ENCODE measurements at regions not wholly inside any gene's neighbourhood (a gene's known extent, or its start where the extent isn't known, plus 50 kb on each side); places are given as distances from the start of the nearest gene placed in this dataset.
A peak's percentile ranks its signal among the peaks of the same experiment; 100 is the strongest.
"Not testable (repeated sequence)": the region's sequence is repeated elsewhere in the genome, so short reads cannot be mapped to it uniquely, and the experiment has no call there.

- not testable (repeated sequence) for H3K27ac Mint-ChIP-seq, ATAC-seq
Observed at GRCh38 chr18:60013148-60013547, 113.4 kb downstream of the PMAIP1 start.

GRCh38 chr18:60010984-60011383 is 111.2 kb downstream of the PMAIP1 start:
- no peak overlapping the region for H3K27ac Mint-ChIP-seq
- no peaks in the 10 kb centered on the region for H3K9me3 Mint-ChIP-seq
- no peak overlapping the region for H3K4me3 Mint-ChIP-seq
- H3K27me3 Mint-ChIP-seq: peaks cover 10% of the 10 kb centered on the region
- H3K4me1 Mint-ChIP-seq: no peaks in the 10 kb centered on the region
- H3K36me3 Mint-ChIP-seq (ENCODE audit: low read depth): no peaks in the 10 kb centered on the region
- DNase-seq (no peak), ATAC-seq (no peak)

More at GRCh38 chr18:60013148-60013547, 113.4 kb downstream of the PMAIP1 start:
- not testable (repeated sequence) for H3K36me3 Mint-ChIP-seq (ENCODE audit: low read depth); H3K4me1 Mint-ChIP-seq; H3K4me3 Mint-ChIP-seq; H3K9me3 Mint-ChIP-seq; DNase-seq
- H3K27me3 Mint-ChIP-seq: peaks cover 10% of the 10 kb centered on the region

- H3K36me3 Mint-ChIP-seq (ENCODE audit: low read depth): no peaks in the 10 kb centered on the region
- no peak overlapping the region for H3K4me3 Mint-ChIP-seq
- ATAC-seq (no peak), DNase-seq (no peak)
- no peaks in the 10 kb centered on the region for H3K4me1 Mint-ChIP-seq
- no peak overlapping the region for H3K27ac Mint-ChIP-seq
- peaks cover 11% of the 10 kb centered on the region for H3K27me3 Mint-ChIP-seq
- H3K9me3 Mint-ChIP-seq: no peaks in the 10 kb centered on the region
Observed at GRCh38 chr18:60010513-60010912, 110.7 kb downstream of the PMAIP1 start.

- Mint-ChIP-seq H3K36me3 (ENCODE audit: low read depth) (no peaks in the 10 kb centered on the region), H3K4me1 (no peaks in the 10 kb centered on the region), H3K27me3 (peaks cover 13% of the 10 kb centered on the region), H3K27ac (no peak overlapping the region), H3K9me3 (no peaks in the 10 kb centered on the region), H3K4me3 (no peak overlapping the region)
- ATAC-seq (no peak), DNase-seq (no peak)
Observed at GRCh38 chr18:60007661-60008060, 107.9 kb downstream of the PMAIP1 start.

- H3K27me3 Mint-ChIP-seq: peaks cover 28% of the 10 kb centered on the region
- H3K4me3 Mint-ChIP-seq: no peak overlapping the region
- no peak overlapping the region for H3K27ac Mint-ChIP-seq
- H3K36me3 Mint-ChIP-seq (ENCODE audit: low read depth): no peaks in the 10 kb centered on the region
- DNase-seq (no peak), ATAC-seq (no peak)
- H3K9me3 Mint-ChIP-seq: no peaks in the 10 kb centered on the region
- no peaks in the 10 kb centered on the region for H3K4me1 Mint-ChIP-seq
Observed at GRCh38 chr18:60003610-60004185, 103.9 kb downstream of the PMAIP1 start.

- Mint-ChIP-seq H3K4me1 (no peaks in the 10 kb centered on the region), H3K4me3 (no peak overlapping the region), H3K36me3 (ENCODE audit: low read depth) (no peaks in the 10 kb centered on the region), H3K9me3 (no peaks in the 10 kb centered on the region), H3K27me3 (peaks cover 36% of the 10 kb centered on the region), H3K27ac (no peak overlapping the region)
- ATAC-seq (no peak), DNase-seq (peak; percentile 9)
Observed at GRCh38 chr18:59996370-59996966, 96.7 kb downstream of the PMAIP1 start.

- no peak overlapping the region for H3K4me3 Mint-ChIP-seq
- H3K4me1 Mint-ChIP-seq: no peaks in the 10 kb centered on the region
- ATAC-seq (peak; percentile 43), DNase-seq (no peak)
- H3K9me3 Mint-ChIP-seq: no peaks in the 10 kb centered on the region
- H3K36me3 Mint-ChIP-seq (ENCODE audit: low read depth): no peaks in the 10 kb centered on the region
- H3K27me3 Mint-ChIP-seq: peaks cover 29% of the 10 kb centered on the region
- no peak overlapping the region for H3K27ac Mint-ChIP-seq
Observed at GRCh38 chr18:59994357-59994756, 94.6 kb downstream of the PMAIP1 start.

GRCh38 chr18:59993560-59993959 is 93.8 kb downstream of the PMAIP1 start:
- Mint-ChIP-seq H3K36me3 (ENCODE audit: low read depth) (no peaks in the 10 kb centered on the region), H3K4me3 (no peak overlapping the region), H3K27ac (no peak overlapping the region), H3K4me1 (no peaks in the 10 kb centered on the region), H3K9me3 (no peaks in the 10 kb centered on the region), H3K27me3 (peaks cover 27% of the 10 kb centered on the region)
- ATAC-seq: no peak
- DNase-seq: no peak

- Mint-ChIP-seq H3K36me3 (ENCODE audit: low read depth) (no peaks in the 10 kb centered on the region), H3K27ac (no peak overlapping the region), H3K4me3 (no peak overlapping the region), H3K4me1 (no peaks in the 10 kb centered on the region), H3K27me3 (peaks cover 21% of the 10 kb centered on the region), H3K9me3 (no peaks in the 10 kb centered on the region)
- DNase-seq: no peak
- no peak for ATAC-seq
Observed at GRCh38 chr18:59990121-59990823, 90.5 kb downstream of the PMAIP1 start.

GRCh38 chr18:59988098-59988706 is 88.4 kb downstream of the PMAIP1 start:
- no peaks in the 10 kb centered on the region for H3K9me3 Mint-ChIP-seq
- no peak for ATAC-seq
- no peaks in the 10 kb centered on the region for H3K36me3 Mint-ChIP-seq (ENCODE audit: low read depth)
- H3K27me3 Mint-ChIP-seq: peaks cover 13% of the 10 kb centered on the region
- DNase-seq: peak; percentile 52
- H3K27ac Mint-ChIP-seq: no peak overlapping the region
- H3K4me3 Mint-ChIP-seq: no peak overlapping the region
- no peaks in the 10 kb centered on the region for H3K4me1 Mint-ChIP-seq

- Mint-ChIP-seq H3K27ac (no peak overlapping the region), H3K27me3 (peaks cover 6% of the 10 kb centered on the region), H3K4me1 (no peaks in the 10 kb centered on the region), H3K9me3 (no peaks in the 10 kb centered on the region), H3K36me3 (ENCODE audit: low read depth) (no peaks in the 10 kb centered on the region), H3K4me3 (no peak overlapping the region)
- DNase-seq (no peak), ATAC-seq (no peak)
Observed at GRCh38 chr18:59987102-59987501, 87.3 kb downstream of the PMAIP1 start.

GRCh38 chr18:59986139-59986538 is 86.3 kb downstream of the PMAIP1 start:
- Mint-ChIP-seq H3K4me1 (no peaks in the 10 kb centered on the region), H3K27ac (no peak overlapping the region), H3K4me3 (no peak overlapping the region), H3K27me3 (peaks cover 5% of the 10 kb centered on the region), H3K36me3 (ENCODE audit: low read depth) (no peaks in the 10 kb centered on the region), H3K9me3 (no peaks in the 10 kb centered on the region)
- ATAC-seq: no peak
- no peak for DNase-seq

- Mint-ChIP-seq H3K9me3 (no peaks in the 10 kb centered on the region), H3K27ac (no peak overlapping the region), H3K4me1 (no peaks in the 10 kb centered on the region), H3K4me3 (no peak overlapping the region), H3K36me3 (ENCODE audit: low read depth) (no peaks in the 10 kb centered on the region), H3K27me3 (peaks cover 3% of the 10 kb centered on the region)
- no peak for DNase-seq
- no peak for ATAC-seq
Observed at GRCh38 chr18:59985289-59985688, 85.5 kb downstream of the PMAIP1 start.

GRCh38 chr18:59983506-59983905 is 83.7 kb downstream of the PMAIP1 start:
- ATAC-seq (no peak), DNase-seq (no peak)
- Mint-ChIP-seq H3K36me3 (ENCODE audit: low read depth) (no peaks in the 10 kb centered on the region), H3K4me1 (no peaks in the 10 kb centered on the region), H3K4me3 (no peak overlapping the region), H3K27me3 (no peaks in the 10 kb centered on the region), H3K9me3 (no peaks in the 10 kb centered on the region), H3K27ac (no peak overlapping the region)

GRCh38 chr18:59980188-59980637 is 80.4 kb downstream of the PMAIP1 start:
- H3K36me3 Mint-ChIP-seq (ENCODE audit: low read depth): no peaks in the 10 kb centered on the region
- peaks cover 2% of the 10 kb centered on the region for H3K4me1 Mint-ChIP-seq
- H3K27ac Mint-ChIP-seq: no peak overlapping the region
- H3K27me3 Mint-ChIP-seq: no peaks in the 10 kb centered on the region
- no peak for ATAC-seq
- no peak overlapping the region for H3K4me3 Mint-ChIP-seq
- H3K9me3 Mint-ChIP-seq: no peaks in the 10 kb centered on the region
- DNase-seq: no peak
